SJCRH30 (cell line): ENCODE measurements at regions not wholly inside any gene's neighbourhood (a gene's known extent, or its start where the extent isn't known, plus 50 kb on each side); places are given as distances from the start of the nearest gene placed in this dataset.
"Not testable (repeated sequence)": the region's sequence is repeated elsewhere in the genome, so short reads cannot be mapped to it uniquely, and the experiment has no call there.

ENCODE experiments used
- DNase-seq, 2 experiments: peaks; one replicate each; pipeline ENCODE4 v3.0.0-alpha.2; 2015 to 2020
- H3K27ac ChIP-seq: fragments of 250-450 bp; sonication (Bioruptor Pico); 2 replicates; pipeline ENCODE4 v1.5.1; 2020; ENCODE audit warnings: mild to moderate bottlenecking, moderate library complexity
- H3K27me3 ChIP-seq: fragments of 250-450 bp; sonication (Bioruptor Pico); 2 replicates; pipeline ENCODE4 v1.5.1; 2020; ENCODE audit warnings: mild to moderate bottlenecking, moderate library complexity
- H3K36me3 ChIP-seq: fragments of 250-450 bp; sonication (Bioruptor Pico); 2 replicates; pipeline ENCODE4 v1.5.1; 2020; ENCODE audit warnings: mild to moderate bottlenecking, moderate library complexity
- H3K4me1 ChIP-seq: fragments of 250-450 bp; sonication (Bioruptor Pico); 2 replicates; pipeline ENCODE4 v1.5.1; 2020; ENCODE audit warnings: mild to moderate bottlenecking, moderate library complexity
- H3K4me3 ChIP-seq: fragments of 250-450 bp; sonication (Bioruptor Pico); 2 replicates; pipeline ENCODE4 v1.5.1; 2020; ENCODE audit warnings: mild to moderate bottlenecking, moderate library complexity
- H3K9me3 ChIP-seq: fragments of 250-450 bp; sonication (Bioruptor Pico); replicated peaks from 2 replicates; pipeline ENCODE4 v1.5.1; 2020; ENCODE audit warnings: mild to moderate bottlenecking, moderate library complexity

DNA sequence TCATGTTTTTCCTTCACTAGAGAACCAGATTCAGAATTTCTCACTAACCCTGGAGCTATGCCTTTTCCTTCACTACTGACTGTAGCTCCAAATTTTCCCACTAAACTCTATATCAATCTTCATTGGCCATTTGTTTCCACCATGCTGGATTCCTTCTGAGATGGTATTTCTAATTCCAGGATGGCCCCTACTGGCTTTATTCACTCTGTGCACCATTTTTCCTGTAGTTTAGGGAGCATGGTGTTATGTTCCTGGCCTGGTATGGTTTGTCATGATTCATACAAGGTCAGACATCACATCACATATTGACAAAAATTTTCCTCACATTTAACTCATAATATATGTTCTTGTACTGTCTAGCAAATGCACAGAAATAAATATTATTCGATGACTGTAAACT lies 229.2 kb upstream of the TFPI start:
- Histone ChIP-seq H3K4me3 (no peak overlapping the region), H3K9me3 (no peaks in the 10 kb centered on the region), H3K27me3 (no peaks in the 10 kb centered on the region), H3K4me1 (no peaks in the 10 kb centered on the region), H3K27ac (no peak overlapping the region), H3K36me3 (no peaks in the 10 kb centered on the region)
- DNase-seq = peak in 1 of 2 experiments; percentile 40

DNA sequence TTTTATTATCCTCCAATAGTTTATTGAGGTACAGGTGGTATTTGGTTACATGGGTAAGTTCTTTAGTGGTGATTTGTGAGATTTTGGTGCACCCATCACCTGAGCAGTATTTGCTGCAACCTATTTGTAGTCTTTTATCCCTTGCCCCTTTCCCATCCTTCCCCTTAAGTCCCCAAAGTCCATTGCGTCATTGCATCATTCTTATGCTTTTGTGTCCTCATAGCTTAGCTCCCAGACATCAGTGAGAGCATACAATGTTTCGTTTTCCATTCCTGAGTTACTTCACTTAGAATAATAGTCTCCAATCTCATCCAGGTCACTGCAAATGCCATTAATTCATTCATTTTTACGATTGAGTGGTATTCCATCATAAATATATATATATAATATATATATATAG lies 229.9 kb upstream of the TFPI start:
- H3K4me1 ChIP-seq, DNase-seq, H3K4me3 ChIP-seq, H3K9me3 ChIP-seq, H3K27me3 ChIP-seq, H3K27ac ChIP-seq, H3K36me3 ChIP-seq: not testable (repeated sequence)

DNA sequence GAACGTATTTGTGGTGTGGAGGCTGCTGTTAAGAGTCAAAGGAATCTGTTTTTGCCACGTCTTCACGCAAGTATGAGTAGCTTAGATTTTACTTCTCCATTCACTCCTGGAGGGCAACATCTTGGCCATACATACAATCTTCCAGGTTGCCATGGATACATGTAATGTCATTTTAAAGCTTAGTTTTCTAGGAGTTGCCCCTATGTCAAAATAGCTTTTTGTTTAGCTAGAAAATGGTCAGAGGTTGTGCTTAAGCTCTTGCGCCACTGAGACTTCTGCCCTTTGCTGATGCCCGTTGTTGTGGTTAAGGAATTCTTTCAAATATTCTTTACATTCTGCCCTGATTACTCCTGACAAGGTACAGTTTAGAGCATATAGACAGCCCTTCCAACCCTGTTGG lies 245.4 kb upstream of the TFPI start:
- H3K27me3 ChIP-seq = no peaks in the 10 kb centered on the region
- H3K9me3 ChIP-seq = no peaks in the 10 kb centered on the region
- no peak for DNase-seq
- H3K4me3 ChIP-seq = no peak overlapping the region
- no peak overlapping the region for H3K27ac ChIP-seq
- no peaks in the 10 kb centered on the region for H3K4me1 ChIP-seq
- no peaks in the 10 kb centered on the region for H3K36me3 ChIP-seq

DNA sequence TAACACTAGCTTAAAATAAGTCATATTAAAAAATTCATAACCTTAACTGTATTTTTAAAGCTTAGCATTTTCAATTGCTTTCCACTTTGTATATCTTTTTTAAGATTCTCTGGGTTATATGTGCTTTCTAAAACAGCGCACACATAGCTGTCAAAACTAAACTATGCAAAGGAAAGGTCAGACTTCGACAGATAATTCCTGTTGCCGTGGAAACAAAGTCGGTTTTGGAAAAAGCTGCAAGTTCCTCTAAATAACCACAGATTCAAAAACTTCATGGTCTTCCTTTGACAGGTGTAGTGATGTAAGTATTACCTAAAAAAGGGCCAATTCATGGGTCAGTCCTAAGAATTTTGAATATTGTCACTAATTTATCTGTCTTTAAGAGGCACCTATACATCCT lies 249.6 kb upstream of the TFPI start:
- Histone ChIP-seq H3K9me3 (no peaks in the 10 kb centered on the region), H3K4me3 (no peak overlapping the region), H3K27ac (no peak overlapping the region), H3K4me1 (no peaks in the 10 kb centered on the region), H3K36me3 (no peaks in the 10 kb centered on the region), H3K27me3 (no peaks in the 10 kb centered on the region)
- DNase-seq = no peak

DNA sequence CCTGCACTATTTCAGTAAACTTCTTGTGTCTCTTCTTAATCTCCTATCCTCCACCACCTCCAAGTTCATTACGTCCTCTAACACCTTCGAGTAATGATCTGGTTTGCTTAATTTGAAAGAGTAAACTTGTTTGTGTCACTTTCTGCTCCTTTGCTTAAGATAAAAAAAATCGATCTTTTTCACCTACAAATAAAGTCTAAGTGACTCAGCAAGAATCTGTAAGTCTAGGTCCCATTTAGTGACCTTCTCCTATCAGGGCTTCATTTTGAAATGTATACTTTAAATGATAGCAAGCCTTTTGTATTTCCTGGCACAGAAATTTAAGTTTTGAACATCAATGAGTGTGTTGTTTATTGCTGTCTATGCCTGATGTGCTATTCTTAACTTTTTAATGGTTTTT lies 260.9 kb upstream of the TFPI start:
- H3K4me3 ChIP-seq = no peak overlapping the region
- no peaks in the 10 kb centered on the region for H3K27me3 ChIP-seq
- H3K27ac ChIP-seq = no peak overlapping the region
- H3K9me3 ChIP-seq = no peaks in the 10 kb centered on the region
- no peaks in the 10 kb centered on the region for H3K4me1 ChIP-seq
- DNase-seq = no peak
- no peaks in the 10 kb centered on the region for H3K36me3 ChIP-seq

DNA sequence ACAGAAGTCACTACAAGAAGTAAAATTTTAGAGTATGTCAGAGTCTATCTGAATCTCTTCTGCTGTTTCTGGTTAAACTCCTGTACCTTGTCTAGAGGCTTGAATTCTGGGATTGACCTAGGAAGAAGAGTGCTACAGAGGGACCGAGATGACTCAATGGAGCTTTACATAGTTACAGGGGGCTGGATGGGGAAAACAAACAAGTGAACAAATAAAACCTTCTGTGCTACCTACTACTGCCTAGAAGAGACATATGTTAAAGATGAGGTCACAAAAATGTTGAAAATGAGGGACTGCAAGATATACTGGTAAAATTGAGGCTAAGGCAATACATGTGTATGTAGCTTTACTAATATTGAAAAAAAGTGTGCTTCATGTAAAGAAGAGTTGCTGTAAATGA lies 265.4 kb upstream of the TFPI start:
- Histone ChIP-seq H3K36me3 (no peaks in the 10 kb centered on the region), H3K4me3 (no peak overlapping the region), H3K9me3 (0 out of 2 replicates have a peak, but pooled peaks cover under 1% of the 10 kb centered on the region), H3K4me1 (no peaks in the 10 kb centered on the region), H3K27ac (no peak overlapping the region), H3K27me3 (no peaks in the 10 kb centered on the region)
- no peak for DNase-seq

DNA sequence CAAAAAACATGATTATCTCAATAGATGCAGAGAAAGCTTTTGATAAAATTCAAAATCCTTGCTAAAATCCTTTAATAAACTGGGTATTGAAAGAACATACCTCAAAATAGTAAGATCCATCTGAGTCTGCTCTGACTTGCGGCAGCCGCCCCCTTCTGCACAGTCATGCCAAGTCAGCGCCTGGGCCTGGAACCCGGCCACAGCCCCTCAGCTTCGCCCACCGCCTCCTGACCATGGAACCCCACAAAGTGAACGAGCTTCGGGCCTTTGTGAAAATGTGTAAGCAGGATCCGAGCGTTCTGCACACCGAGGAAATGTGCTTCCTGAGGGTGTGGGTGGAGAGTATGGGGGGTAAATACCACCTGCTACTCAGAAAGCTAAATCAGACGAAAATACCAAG lies 270.9 kb upstream of the TFPI start:
- Histone ChIP-seq H3K36me3 (no peaks in the 10 kb centered on the region), H3K27ac (no peak overlapping the region), H3K4me1 (no peaks in the 10 kb centered on the region), H3K9me3 (0 out of 2 replicates have a peak, but pooled peaks cover 3% of the 10 kb centered on the region), H3K4me3 (no peak overlapping the region), H3K27me3 (no peaks in the 10 kb centered on the region)
- no peak for DNase-seq

DNA sequence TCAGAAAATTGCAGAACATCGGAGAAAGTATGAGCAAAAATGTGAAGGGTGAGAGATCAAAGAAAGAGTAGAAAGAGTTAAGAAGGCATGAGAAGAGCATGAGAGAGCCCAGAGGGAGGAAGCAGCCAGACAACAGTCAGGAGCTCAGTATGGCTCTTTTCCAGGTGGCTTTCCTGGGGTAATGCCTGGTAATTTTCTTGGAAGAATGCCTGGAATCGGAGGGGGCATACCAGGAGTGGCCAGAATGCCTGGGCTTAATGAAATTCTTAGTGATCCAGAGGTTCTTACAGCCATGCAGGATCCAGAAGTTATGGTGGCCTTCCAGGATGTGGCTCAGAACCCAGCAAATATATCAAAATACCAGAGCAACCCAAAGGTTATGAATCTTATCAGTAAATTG lies 271.8 kb upstream of the TFPI start:
- no peaks in the 10 kb centered on the region for H3K4me1 ChIP-seq
- H3K36me3 ChIP-seq = no peaks in the 10 kb centered on the region
- peak in 1 of 2 experiments; percentile 43 for DNase-seq
- H3K9me3 ChIP-seq = 0 out of 2 replicates have a peak, but pooled peaks cover 3% of the 10 kb centered on the region
- no peaks in the 10 kb centered on the region for H3K27me3 ChIP-seq
- no peak overlapping the region for H3K4me3 ChIP-seq
- H3K27ac ChIP-seq = no peak overlapping the region

DNA sequence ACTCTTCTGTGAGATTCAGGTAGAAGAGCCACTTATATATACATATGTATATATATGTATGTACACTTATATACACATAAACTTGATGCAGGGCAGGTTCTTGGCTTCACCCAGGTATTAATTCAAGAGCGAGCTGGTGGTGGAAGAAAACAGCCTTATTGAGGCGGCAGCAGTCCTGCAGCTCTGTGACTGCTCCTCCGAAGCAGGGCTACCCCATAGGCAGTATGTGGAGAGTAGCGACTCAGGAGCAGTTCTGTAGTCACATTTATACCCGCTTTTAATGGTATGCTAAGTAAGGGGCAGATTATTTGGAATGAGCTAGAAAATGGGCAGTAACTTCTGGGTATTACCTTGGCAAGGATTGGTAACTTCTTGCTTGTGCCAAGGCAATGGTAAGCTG lies 280.6 kb upstream of the TFPI start:
- no peak overlapping the region for H3K27ac ChIP-seq
- no peaks in the 10 kb centered on the region for H3K4me1 ChIP-seq
- H3K9me3 ChIP-seq = no peaks in the 10 kb centered on the region
- no peak overlapping the region for H3K4me3 ChIP-seq
- DNase-seq = no peak
- no peaks in the 10 kb centered on the region for H3K36me3 ChIP-seq
- H3K27me3 ChIP-seq = no peaks in the 10 kb centered on the region

DNA sequence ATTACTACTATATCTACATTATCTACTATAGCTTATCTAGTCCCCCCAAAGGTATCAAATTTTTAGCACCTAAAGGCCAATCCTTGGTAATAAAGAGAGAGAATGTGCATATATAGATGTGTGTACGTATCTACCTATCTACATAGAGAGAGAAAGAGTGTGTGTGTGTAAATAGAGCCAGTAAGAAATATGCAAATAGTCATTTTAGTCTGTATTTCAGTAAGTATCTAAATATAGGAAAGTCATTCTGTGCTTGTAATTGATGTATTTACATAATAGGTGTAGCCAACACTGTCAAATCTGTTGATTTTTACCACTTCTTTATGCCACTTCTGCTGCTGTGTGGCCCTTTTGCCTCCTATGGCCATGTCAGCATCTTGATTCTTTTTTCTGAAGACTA lies 284.5 kb upstream of the TFPI start:
- Histone ChIP-seq H3K36me3 (no peaks in the 10 kb centered on the region), H3K27ac (no peak overlapping the region), H3K27me3 (no peaks in the 10 kb centered on the region), H3K9me3 (no peaks in the 10 kb centered on the region), H3K4me3 (no peak overlapping the region), H3K4me1 (no peaks in the 10 kb centered on the region)
- no peak for DNase-seq

DNA sequence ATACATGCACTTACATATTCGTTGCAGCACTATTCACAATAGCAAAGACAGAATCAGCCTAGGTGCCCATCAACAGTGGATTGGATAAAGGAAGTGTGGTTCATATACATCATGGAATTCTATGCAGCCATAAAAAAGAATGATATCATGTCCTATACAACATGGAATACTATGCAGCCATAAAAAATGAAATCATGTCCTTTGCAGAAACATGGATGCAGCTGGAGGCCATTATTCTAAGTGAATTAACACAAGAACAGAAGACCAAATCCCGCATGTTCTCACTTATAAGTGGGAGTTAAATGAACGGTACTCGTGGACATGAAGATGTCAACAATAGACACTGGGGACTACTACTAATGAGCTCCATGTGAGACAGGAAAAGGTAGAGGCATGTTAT lies 288.1 kb upstream of the TFPI start:
- Histone ChIP-seq H3K27me3 (no peaks in the 10 kb centered on the region), H3K4me1 (no peaks in the 10 kb centered on the region), H3K27ac (no peak overlapping the region), H3K4me3 (no peak overlapping the region), H3K36me3 (no peaks in the 10 kb centered on the region), H3K9me3 (no peaks in the 10 kb centered on the region)
- DNase-seq = peak in 1 of 2 experiments; percentile 25

DNA sequence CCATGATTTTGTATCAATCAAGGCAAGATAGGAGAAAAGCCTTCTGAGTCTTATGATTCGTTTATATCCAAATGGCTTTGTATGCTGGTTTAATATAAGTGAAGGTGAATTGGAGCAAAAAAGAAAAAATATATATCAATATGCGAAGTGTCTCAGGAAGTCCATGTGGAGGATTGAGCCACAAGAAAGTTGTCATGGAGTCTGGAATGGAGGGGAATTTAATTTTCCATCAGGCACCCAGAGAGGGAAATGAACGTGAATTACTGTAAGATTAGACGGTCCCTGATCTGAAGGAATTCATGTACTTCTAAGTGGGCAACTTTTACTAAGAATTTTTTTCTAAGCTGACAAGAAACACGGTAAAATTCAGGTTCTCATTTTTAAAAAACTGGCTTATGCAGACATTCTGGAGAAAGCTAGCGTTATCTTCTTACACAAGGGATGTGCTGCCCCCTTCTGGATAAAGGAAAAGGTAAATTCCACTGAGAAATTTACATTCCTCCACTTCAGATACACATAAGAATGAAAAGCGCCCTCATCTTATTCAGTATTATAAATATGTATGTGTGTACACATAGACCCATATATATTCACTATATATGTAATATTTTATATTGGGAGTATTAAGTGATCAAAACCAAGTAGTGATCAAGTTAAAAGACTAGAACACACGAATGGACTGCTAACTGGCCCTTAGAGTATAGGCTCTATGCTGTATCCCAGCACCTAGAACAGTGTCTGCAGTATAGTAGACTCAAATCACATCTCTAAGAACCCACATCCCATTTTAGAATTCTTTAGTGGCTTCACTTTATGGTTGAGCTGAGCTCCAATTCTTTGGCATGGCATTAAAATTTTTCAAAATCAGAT lies 289.0 kb upstream of the TFPI start:
- Histone ChIP-seq H3K27me3 (no peaks in the 10 kb centered on the region), H3K4me3 (no peak overlapping the region; the same call in 1 of the 2 replicates), H3K9me3 (no peaks in the 10 kb centered on the region), H3K4me1 (no peaks in the 10 kb centered on the region), H3K27ac (no peak overlapping the region), H3K36me3 (no peaks in the 10 kb centered on the region)
- peak; percentile 58 to 92 for DNase-seq

DNA sequence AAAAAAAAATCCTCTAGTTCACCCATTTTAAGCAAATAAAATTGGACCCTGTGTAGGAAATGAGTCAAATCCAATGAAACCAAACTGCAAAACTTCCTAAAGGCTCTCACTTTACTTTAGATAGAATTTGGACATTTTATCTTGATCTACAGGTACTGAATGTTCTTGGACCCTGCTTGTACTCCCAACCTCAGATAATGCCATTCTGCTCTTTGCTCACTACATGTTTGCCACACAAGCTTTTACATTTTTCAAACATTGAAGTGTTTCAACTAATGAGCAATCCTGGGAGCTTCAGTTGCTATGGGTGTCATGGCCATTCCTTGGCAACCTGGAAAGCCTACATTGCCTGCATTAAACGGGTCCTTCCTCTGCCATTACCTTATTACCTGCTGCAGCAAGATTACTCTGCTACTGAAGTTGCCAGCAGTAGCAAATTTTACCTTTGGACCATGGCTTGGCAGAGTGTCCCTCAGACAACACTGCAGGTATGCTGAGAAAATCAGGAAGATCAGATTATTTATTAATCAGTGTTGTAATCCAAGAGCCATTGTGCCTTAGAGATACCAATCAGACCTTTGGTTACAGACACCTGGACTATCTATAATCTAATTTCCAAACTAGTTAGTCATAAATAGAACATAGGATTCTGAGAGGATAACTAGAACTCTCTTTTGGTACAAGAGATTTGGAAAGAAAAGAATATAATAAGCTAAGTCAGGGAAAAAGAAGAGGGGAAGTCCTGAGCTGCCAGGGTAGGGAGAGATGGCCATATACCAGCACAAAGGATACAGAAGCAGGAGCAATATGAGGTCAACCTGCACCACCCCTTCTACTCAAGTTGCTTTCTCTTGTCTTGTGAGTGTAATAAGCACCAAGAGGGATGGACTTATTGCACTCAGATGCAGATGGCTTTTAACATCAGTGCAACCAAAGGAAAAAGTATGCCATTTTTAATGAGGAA lies 293.3 kb upstream of the TFPI start:
- Histone ChIP-seq H3K27me3 (no peaks in the 10 kb centered on the region), H3K4me3 (no peak overlapping the region), H3K4me1 (no peaks in the 10 kb centered on the region), H3K27ac (no peak overlapping the region), H3K9me3 (no peaks in the 10 kb centered on the region), H3K36me3 (no peaks in the 10 kb centered on the region)
- no peak for DNase-seq

DNA sequence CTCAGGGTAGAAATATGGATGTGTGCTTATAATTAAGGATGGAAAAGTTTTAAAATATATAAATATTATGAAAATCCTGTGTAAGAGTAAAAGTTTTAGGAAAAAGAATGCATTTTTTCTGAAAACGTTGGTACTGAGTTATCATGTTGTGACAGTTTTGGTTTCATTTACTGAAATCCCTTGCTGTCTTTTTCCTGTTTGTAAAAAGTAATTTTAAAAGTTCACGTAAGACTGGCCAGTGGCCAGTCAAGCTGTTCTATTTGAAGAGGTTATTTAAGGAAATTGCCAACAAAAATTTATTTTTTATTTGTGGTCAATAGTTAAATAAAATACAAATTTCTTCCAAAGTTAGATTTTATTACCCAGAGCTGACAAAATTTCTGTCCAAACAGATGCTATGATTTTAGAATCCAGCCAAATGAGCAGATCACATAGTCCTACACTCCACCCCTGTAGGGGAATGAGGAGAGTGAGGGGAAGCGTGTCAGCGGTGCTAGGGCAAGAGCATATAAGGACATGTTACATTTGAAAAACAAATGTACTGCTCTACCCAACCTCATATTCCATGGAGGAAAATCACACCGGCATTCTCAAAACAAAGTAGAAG lies 297.8 kb upstream of the TFPI start:
- Histone ChIP-seq H3K9me3 (no peaks in the 10 kb centered on the region), H3K27ac (no peak overlapping the region), H3K36me3 (no peaks in the 10 kb centered on the region), H3K27me3 (no peaks in the 10 kb centered on the region), H3K4me3 (no peak overlapping the region), H3K4me1 (no peaks in the 10 kb centered on the region)
- no peak for DNase-seq

DNA sequence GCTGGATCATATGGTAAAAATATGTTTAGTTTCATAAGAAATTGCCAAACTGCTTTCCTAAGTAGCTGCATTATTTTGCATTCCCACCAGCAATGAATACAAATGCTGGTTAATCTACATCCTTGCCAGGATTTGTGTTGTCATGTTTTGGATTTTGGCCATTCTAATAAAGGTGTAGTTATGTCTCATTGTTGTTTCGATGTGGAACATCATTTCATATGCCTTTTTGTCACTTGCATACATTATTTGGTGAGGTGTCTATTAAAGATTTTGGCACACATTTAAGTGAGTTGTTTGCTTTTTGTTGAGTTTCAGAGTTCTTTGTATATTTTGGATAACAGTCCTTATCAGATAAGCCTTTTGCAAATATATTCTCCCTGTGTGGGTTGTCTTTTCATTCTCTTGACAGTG lies 299.2 kb upstream of the TFPI start:
- Histone ChIP-seq H3K36me3 (no peaks in the 10 kb centered on the region), H3K4me1 (no peaks in the 10 kb centered on the region), H3K27me3 (no peaks in the 10 kb centered on the region), H3K27ac (no peak overlapping the region), H3K4me3 (no peak overlapping the region), H3K9me3 (no peaks in the 10 kb centered on the region)
- DNase-seq = no peak
